Upper lobe of left lung (tissue), 6 donors: ENCODE measurements at regions not wholly inside any gene's neighbourhood (a gene's known extent, or its start where the extent isn't known, plus 50 kb on each side); places are given as distances from the start of the nearest gene placed in this dataset.
"Not testable (repeated sequence)": the region's sequence is repeated elsewhere in the genome, so short reads cannot be mapped to it uniquely, and the experiment has no call there.

Experiments
- ATAC-seq, 2 donors: fragments of 200-7000 bp; cut with Tn5 transposase; one replicate each; pipeline ENCODE4 v1.9.1; 2022; ENCODE audit warnings: mild to moderate bottlenecking in 2 of 2, moderate library complexity in 2 of 2; ENCODE audit not compliant: low FRiP score in 2 of 2
- DNase-seq, 2 donors: peaks; one replicate each; pipeline ENCODE4 v3.0.0-alpha.2; 2019 to 2020
- H3K27ac ChIP-seq, 4 donors: fragments of 200-600 bp; sonication (generic); one replicate each; pipeline ENCODE4 v1.5.1; 2016 to 2019
- H3K27me3 ChIP-seq, 4 donors: fragments of 200-600 bp; sonication (generic); one replicate each; pipeline ENCODE4 v1.5.1; 2017 to 2019
- H3K36me3 ChIP-seq, 4 donors: fragments of 200-600 bp; sonication (generic); one replicate each; pipeline ENCODE4 v1.5.1; 2016 to 2019
- H3K4me1 ChIP-seq, 4 donors: fragments of 200-600 bp; sonication (generic); one replicate each; pipeline ENCODE4 v1.5.1; 2018 to 2019
- H3K4me3 ChIP-seq, 4 donors: fragments of 200-600 bp; sonication (generic); one replicate each; pipeline ENCODE4 v1.5.1; 2017 to 2019; ENCODE audit warnings: mild to moderate bottlenecking in 2 of 4, moderate library complexity in 1 of 4
- H3K9me3 ChIP-seq, 4 donors: fragments of 200-600 bp; sonication (generic); one replicate each; pipeline ENCODE4 v1.5.1; 2018 to 2019
- CTCF ChIP-seq, 6 experiments: fragments of 450-650 bp in 4 of 6; fragments of 200-600 bp in 2 of 6; sonication (generic) in 2 of 6; IDR thresholded peaks; one replicate each; pipeline ENCODE4 v1.5.1; 2016 to 2019; ENCODE audit warnings: antibody characterized with exemption in 6 of 6
- EP300 ChIP-seq, 4 donors: sonication (generic); formaldehyde crosslinking; IDR thresholded peaks; one replicate each; pipeline ENCODE4 v1.5.1; 2017; ENCODE audit warnings: antibody characterized with exemption in 4 of 4, control low read depth in 2 of 4
- POLR2A ChIP-seq, 4 donors: fragments of 450-650 bp; IDR thresholded peaks; one replicate each; pipeline ENCODE4 v1.5.1; 2016 to 2017; ENCODE audit warnings: antibody characterized with exemption in 4 of 4, mild to moderate bottlenecking in 2 of 4
- POLR2AphosphoS5 ChIP-seq, 2 donors: sonication (generic); formaldehyde crosslinking; IDR thresholded peaks; one replicate each; pipeline ENCODE4 v1.5.1; 2017; ENCODE audit warnings: antibody characterized with exemption in 2 of 2
- WGBS, 2 donors: methylation state at CpG; one replicate each; pipeline ENCODE4 v1.1.5; 2017 to 2018; 5-methylcytosine and 5-hydroxymethylcytosine counted together
- donor health status: DM: no; HTN: no; CAD: no; lungs with moderate emphysema.
- donor health status: DM: no; HTN: yes; CAD: no; lungs with severe emphysema.

DNA sequence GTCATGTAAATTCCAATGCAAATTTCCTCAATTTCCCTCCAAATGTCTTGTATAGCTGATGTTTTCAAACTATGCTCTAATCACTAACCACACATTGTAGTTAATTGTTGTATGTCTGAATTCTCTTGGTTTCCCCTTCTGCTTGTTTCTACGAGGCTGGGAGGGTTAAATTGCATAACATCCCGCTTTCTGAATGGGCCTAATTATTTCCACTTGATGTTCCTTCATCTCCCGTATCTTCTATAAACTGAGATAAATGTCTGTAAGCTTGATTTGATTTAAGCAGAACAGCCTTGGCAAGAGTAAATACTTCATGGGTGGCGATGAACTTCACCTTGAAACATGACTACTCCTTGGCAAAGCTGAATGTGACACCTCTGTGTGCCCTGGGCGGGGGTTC lies 72.2 kb downstream of the SERINC2 start:
- no peak for DNase-seq
- 52 to 59% methylated on average over 5 of the region's 5 CpGs for WGBS, 2 donors

DNA sequence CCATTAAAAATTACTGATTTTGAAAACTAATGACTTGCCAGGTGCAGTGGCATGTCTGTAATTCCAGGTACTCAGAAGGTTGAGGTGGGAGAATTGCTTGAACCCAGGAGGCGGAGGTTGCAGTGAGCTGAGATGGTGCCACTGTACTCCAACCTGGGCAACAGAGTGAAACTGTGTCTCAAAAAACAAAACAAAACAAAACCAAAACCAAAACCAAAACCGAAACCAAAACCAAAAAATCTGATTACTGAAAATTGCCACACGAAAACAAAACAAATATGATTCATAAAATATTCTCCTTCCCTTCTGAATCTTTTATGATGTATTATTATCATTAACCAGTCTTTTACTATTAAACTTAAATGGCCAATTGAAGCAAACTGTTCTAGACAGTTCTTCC lies 74.1 kb downstream of the SERINC2 start:
- H3K27ac ChIP-seq: peak overlapping the region in 1 of 4 donors; percentile 18
- H3K27me3 ChIP-seq: no peaks in the 10 kb centered on the region
- peaks cover 0 to 4% (median 2%) of the 10 kb centered on the region in 4 donors for H3K4me1 ChIP-seq
- H3K4me3 ChIP-seq: no peak overlapping the region
- no peaks in the 10 kb centered on the region for H3K9me3 ChIP-seq
- TF ChIP-seq EP300 (IDR thresholded peaks at IDR 0.05) (no peak), POLR2A (IDR thresholded peaks at IDR 0.05) (no peak), POLR2AphosphoS5 (IDR thresholded peaks at IDR 0.05) (no peak), CTCF (IDR thresholded peaks at IDR 0.05) (no peak)
- no peak for ATAC-seq
- 69 to 75% methylated on average over 3 of the region's 3 CpGs for WGBS, 2 donors
- DNase-seq: no peak
- H3K36me3 ChIP-seq: no peaks in the 10 kb centered on the region

More for the DNA sequence above, 72.2 kb downstream of the SERINC2 start:
- no peaks in the 10 kb centered on the region for H3K9me3 ChIP-seq
- no peaks in the 10 kb centered on the region for H3K27me3 ChIP-seq
- H3K36me3 ChIP-seq: no peaks in the 10 kb centered on the region
- H3K4me3 ChIP-seq: no peak overlapping the region
- no peak for ATAC-seq
- TF ChIP-seq CTCF (IDR thresholded peaks at IDR 0.05) (no peak), POLR2A (IDR thresholded peaks at IDR 0.05) (no peak), EP300 (IDR thresholded peaks at IDR 0.05) (no peak), POLR2AphosphoS5 (IDR thresholded peaks at IDR 0.05) (no peak)
- peaks cover 0 to 4% (median 2%) of the 10 kb centered on the region in 4 donors for H3K4me1 ChIP-seq
- H3K27ac ChIP-seq: no peak overlapping the region

DNA sequence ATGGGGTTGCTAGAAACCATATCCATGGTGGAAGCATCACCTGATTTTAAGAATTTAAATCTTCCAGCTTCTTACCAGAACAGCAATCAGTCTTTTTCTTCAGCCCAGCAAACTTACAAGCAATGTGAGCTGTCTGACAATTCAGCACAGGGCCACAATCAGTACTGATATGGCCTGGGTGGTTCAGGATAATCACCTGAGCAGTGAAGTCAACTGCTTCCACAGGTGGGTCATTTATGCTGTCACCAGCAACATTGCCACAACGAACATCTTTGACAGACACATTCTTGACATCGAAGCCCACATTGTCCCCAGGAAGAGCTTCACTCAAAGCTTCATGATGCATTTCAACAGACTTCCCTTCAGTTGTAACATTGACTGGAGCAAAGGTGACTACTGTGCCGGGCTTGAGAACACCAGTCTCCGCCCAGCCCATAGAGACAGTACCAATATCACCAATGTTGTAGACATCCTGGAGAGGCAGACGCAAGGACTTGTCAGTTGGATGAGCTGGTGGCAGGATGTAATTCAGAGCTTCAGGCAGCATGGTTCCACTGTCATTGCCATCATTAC lies 74.8 kb downstream of the SERINC2 start:
- 81 to 89% methylated on average over 3 to 5 of the region's 5 CpGs for WGBS, 2 donors
- Histone ChIP-seq H3K27me3 (no peaks in the 10 kb centered on the region), H3K4me1 (peaks cover 0 to 4% (median 2%) of the 10 kb centered on the region in 4 donors), H3K27ac (peak overlapping the region in 1 of 4 donors; percentile 18), H3K9me3 (no peaks in the 10 kb centered on the region), H3K4me3 (no peak overlapping the region), H3K36me3 (no peaks in the 10 kb centered on the region)
- TF ChIP-seq POLR2AphosphoS5 (IDR thresholded peaks at IDR 0.05) (no peak), POLR2A (IDR thresholded peaks at IDR 0.05) (no peak), CTCF (IDR thresholded peaks at IDR 0.05) (no peak), EP300 (IDR thresholded peaks at IDR 0.05) (no peak)
- no peak for ATAC-seq
- no peak for DNase-seq

DNA sequence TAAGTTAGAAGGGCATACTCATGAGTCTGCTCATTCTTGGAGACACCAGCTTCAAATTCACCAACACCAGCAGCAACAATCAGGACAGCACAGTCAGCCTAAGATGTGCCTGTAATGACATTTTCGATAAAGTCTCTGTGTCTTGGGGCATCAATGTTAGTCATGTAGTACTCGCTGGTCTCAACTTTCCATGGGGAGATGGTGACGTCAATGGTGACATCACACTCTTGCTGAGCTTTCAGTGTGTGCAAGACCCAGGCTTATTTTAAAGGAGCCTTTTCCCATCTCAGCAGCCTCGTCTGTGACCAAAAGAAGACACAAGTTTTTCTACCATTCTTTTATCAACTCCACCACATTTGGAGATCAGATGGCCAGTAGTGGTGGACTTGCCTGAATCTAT lies 75.5 kb downstream of the SERINC2 start:
- peaks cover 0 to 4% (median 2%) of the 10 kb centered on the region in 4 donors for H3K4me1 ChIP-seq
- H3K27me3 ChIP-seq: no peaks in the 10 kb centered on the region
- ATAC-seq (no peak), DNase-seq (no peak)
- TF ChIP-seq EP300 (IDR thresholded peaks at IDR 0.05) (no peak), CTCF (IDR thresholded peaks at IDR 0.05) (no peak), POLR2AphosphoS5 (IDR thresholded peaks at IDR 0.05) (no peak), POLR2A (IDR thresholded peaks at IDR 0.05) (no peak)
- WGBS, 2 donors: 89 to 100% methylated on average over 4 of the region's 4 CpGs
- H3K9me3 ChIP-seq: no peaks in the 10 kb centered on the region
- H3K36me3 ChIP-seq: no peaks in the 10 kb centered on the region
- H3K27ac ChIP-seq: no peak overlapping the region
- no peak overlapping the region for H3K4me3 ChIP-seq

DNA sequence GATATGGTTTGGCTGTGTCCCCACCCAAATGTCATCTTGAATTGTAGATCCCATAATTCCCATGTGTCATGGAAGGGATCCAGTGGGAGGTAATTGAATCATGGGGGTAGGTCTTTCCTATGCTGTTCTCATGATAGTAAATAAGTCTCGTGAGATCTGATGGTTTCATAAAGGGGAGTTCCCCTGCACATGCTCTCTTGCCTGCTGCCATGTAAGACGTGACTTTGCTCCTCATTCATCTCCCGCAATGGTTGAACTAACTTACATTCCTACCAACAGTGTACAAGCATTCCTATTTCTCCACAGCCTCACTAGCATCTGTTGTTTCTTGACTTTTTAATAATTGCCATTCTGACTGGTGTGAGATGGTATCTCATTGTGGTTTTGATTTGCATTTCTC lies 76.6 kb downstream of the SERINC2 start:
- not testable (repeated sequence) for DNase-seq, H3K36me3 ChIP-seq, H3K4me1 ChIP-seq, H3K4me3 ChIP-seq, H3K9me3 ChIP-seq, ATAC-seq, H3K27ac ChIP-seq, H3K27me3 ChIP-seq
- WGBS, 2 donors: 83 to 87% methylated on average over 3 of the region's 3 CpGs

- H3K27ac ChIP-seq, ATAC-seq, DNase-seq, H3K36me3 ChIP-seq, H3K27me3 ChIP-seq, H3K4me3 ChIP-seq, H3K4me1 ChIP-seq, H3K9me3 ChIP-seq: not testable (repeated sequence)
- WGBS, 2 donors: 55 to 75% methylated on average over 1 of the region's 1 CpG
These were observed 77.6 kb downstream of the SERINC2 start for GRCh38 chr1:31490596-31490995.

DNA sequence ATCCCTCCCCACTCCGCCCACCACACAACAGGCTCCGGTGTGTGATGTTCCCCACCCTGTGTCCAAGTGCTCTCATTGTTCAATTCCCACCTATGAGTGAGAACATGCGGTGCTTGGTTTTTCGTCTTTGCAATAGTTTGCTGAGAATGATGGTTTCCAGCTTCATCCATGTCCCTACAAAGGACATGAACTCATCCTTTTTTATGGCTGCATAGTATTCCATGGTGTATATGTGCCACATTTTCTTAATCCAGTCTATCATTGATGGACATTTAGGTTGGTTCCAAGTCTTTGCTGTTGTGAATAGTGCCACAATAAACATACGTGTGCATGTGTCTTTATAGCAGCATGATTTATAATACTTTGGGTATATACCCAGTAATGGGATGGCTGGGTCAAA lies 81.0 kb upstream of the TINAGL1 start:
- H3K27me3 ChIP-seq, H3K4me1 ChIP-seq, DNase-seq, H3K36me3 ChIP-seq, ATAC-seq, H3K9me3 ChIP-seq, H3K27ac ChIP-seq, H3K4me3 ChIP-seq: not testable (repeated sequence)
- 93 to 94% methylated on average over 5 of the region's 5 CpGs for WGBS, 2 donors

GRCh38 chr1:31495770-31496169 lies 80.5 kb upstream of the TINAGL1 start:
- not testable (repeated sequence) for H3K27me3 ChIP-seq, DNase-seq, H3K27ac ChIP-seq, H3K9me3 ChIP-seq, ATAC-seq, H3K4me1 ChIP-seq, H3K4me3 ChIP-seq, H3K36me3 ChIP-seq
- WGBS, 2 donors: 72 to 90% methylated on average over 2 of the region's 2 CpGs
